IPS DF 19.7 (cell line): ENCODE measurements at regions not wholly inside any gene's neighbourhood (a gene's known extent, or its start where the extent isn't known, plus 50 kb on each side); places are given as distances from the start of the nearest gene placed in this dataset.
"Not testable (repeated sequence)": the region's sequence is repeated elsewhere in the genome, so short reads cannot be mapped to it uniquely, and the experiment has no call there.

Source experiments
- DNase-seq: peaks from one replicate; pipeline ENCODE4 v3.0.0-alpha.2; 2013; ENCODE audit warnings: low read depth, low spot score

DNA sequence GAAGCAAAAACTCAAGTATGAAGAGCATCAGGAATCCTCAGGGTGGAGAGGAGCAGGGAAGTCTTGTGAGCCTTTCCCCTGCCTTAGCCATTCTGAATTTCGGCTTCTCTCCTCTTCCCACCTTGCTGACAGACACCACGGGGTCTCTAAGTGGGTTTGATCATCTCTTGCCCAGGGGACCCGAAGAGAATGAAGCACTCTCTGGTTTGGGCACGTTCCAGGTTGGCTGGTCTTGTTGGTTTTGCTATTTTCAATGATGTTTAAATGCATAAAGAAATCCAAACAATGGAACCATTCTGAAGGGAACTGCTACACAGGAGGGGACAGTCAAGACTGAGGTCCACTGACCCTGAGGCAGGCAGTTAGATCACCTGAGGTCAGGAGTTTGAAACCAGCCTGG, 131.7 kb downstream of the PXDC1 start:
- no peak for DNase-seq

GRCh38 chr6:3619201-3619600, 132.3 kb downstream of the PXDC1 start:
- no peak for DNase-seq

DNA sequence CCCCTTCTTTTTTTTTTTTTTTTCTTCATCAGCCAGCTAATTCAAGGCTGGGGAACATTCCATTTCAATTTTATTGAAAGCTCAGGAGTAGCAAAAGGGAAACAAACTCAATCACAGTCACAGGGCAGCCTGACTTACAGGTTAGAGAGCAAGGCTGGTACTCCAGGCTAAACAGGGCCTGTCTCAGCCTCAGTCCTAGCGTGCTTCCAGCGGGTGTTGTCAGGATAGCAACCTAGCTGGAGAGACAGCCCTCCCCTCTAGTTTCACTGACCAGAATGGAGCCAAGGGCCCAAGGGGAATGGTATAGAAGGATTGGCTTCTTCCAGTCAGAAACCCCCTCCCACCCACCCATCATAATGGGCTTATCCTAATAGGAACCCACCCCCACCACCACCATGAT, 132.9 kb downstream of the PXDC1 start:
- DNase-seq: no peak

DNA sequence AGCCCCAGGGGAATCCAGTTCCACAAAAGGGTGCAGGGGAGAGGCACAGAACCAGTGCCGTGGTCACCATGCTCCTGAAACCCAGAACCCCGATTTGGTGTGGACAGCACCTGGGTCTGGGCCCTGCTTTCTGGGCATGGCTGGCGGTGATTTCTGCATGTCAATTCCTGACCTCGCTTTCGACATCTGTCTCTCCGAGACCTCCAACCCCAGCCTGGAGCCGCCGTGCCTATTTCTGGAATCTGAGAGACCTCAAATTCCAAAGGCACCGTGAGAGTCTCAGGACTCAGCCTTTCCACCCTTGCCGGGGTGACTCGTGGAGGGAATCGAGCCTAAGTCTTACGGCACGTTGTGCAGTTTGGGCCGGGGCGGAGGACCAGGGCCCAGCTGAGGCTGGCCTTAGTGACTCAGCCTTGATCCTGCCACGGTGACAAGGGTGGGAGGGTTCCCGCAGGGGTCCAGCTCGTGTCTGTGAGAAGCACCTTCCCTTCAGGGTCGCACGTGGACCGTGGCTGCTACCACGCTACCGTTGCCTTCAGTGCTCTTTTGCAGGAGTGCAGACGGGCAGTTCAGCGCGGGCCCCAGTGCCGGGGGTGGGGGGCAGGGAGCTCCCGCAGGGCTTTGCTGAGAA, 133.7 kb downstream of the PXDC1 start:
- no peak for DNase-seq

GRCh38 chr6:3617192-3617631, 134.3 kb downstream of the PXDC1 start:
- no peak for DNase-seq

GRCh38 chr6:3616565-3617176, 134.8 kb downstream of the PXDC1 start:
- DNase-seq: no peak

DNA sequence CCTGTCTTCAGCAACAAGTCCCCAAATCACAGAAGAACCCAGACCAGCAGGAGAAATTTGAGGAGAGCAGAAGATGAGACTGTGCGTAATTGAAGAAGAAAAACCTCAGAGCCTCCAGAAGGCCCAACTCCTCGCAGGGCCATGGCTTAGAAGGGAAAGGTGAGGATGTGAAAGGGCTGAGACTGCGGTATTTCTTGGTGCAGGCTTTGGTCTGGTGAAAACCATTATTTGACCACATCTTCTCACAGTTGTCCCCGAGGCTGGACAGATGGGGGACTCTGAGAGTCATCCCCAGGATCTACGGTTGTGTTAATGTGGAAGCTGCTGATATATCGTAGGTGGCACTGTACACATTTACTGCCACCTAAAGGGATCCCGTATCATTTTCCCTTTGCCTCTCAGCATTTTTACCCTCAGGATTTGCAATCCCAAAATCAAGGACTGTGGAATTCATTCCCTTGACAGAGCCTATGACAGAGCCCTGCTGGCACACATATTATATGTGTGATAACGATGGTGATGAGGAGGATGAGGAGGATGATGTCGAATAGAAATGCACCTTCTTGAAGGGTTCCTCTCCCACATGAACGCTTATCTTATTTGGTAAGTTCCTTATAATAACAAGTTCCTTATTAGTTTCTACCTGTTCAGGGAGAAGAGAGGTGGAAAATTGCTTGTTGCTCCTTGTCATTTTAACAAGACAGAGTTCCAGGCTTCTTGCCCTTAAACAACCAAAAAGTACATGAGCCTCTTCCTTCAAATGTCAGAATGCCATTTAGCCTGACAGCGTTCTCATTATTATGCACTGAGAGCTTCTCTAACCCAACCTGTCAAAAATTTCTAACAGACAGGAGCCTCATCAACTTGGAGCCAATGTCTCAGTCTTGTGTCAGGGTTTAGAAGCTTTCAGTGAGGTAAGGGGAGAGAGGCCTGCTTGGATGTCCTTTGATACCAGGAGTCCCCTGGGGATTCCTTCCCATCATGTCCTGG, 135.8 kb downstream of the PXDC1 start:
- no peak for DNase-seq

DNA sequence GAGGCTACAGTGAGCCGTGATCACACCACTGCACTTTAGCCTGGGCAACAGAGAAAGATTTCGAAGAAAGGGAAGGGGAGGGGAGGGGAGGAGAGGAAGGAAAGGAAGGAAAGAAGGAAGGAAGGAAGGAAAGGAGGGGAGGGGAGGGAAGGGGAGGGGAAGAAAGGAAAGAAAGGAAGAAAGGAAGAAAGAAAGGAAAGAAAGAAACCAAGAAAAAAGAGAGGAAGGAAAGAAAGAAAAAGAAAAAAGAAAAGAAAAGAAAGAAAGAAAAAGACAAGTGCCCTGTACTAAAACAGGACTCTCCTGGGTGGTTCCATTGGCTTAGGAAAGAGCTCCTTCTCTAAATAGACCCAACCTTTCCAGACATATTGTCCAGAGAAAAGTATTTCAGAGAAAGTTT, 136.6 kb downstream of the PXDC1 start:
- no peak for DNase-seq

DNA sequence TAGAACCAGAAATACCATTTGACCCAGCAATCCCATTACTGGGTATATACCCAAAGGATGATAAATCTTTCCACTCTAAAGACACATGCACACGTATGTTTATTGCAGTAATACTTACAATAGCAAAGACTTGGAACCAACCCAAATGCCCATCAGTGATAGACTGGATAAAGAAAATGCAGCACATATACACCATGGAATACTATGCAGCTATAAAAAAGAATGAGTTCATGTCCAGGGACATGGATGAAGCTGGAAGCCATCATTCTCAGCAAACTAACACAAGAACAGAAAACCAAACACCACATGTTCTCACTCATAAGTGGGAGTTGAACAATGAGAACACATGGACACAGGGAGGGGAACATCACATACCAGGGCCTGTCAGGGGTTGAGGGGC, 137.9 kb downstream of the PXDC1 start:
- not testable (repeated sequence) for DNase-seq

DNA sequence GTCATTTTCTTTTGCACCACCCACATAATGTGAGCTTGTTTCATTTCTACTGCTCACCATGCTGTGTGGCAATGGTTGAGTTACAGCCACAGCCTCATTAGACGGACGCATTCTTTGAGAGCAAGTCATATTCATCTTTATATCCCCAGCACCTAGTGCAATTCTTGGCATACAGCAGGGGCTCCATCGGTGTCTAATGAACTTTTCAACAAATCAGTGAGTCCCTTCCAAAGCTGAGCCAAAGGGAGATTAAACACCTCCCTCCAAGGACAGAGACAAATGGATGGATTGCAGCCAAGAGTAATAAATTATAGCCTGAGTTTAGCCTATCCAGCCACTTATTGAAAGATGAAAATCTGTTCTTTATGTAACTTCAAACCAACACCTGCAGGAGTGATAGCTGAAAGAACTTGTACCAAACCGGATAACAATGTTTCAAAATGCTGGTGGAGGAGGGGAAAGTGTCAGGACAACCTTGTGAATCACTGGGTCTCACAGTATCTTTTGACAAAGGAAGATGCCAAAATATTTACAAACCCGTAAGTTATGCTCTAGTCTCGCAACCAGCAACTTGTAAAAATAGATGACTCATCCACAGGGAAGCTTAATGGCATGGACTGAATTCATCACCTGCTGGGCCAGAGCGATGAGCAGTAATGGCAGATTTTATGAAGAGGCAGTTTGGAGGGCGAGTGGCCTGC, 139.0 kb downstream of the PXDC1 start:
- no peak for DNase-seq

- no peak for DNase-seq
These were observed 140.6 kb downstream of the PXDC1 start for GRCh38 chr6:3610921-3611320.

DNA sequence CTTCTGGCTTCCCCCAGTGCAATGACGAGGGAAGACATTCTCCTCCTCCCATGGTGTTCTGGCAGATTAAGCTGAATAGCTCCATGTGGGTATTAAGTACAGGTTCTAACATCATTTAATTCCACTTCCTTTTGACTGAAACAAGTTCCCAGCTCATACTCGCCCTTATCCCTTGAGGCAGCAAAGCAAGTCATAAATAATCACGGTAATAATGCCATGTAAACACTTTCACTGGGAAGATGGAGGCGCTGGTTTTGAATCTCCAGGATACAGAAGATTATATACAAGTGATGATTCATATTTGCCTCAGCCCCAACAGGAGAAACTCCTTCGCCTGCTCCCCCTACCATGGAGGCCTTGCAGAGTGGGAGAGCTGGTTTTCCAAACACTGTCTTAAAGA, 141.3 kb downstream of the PXDC1 start:
- DNase-seq: no peak

GRCh38 chr6:3609388-3609787, 142.1 kb downstream of the PXDC1 start:
- DNase-seq: no peak

DNA sequence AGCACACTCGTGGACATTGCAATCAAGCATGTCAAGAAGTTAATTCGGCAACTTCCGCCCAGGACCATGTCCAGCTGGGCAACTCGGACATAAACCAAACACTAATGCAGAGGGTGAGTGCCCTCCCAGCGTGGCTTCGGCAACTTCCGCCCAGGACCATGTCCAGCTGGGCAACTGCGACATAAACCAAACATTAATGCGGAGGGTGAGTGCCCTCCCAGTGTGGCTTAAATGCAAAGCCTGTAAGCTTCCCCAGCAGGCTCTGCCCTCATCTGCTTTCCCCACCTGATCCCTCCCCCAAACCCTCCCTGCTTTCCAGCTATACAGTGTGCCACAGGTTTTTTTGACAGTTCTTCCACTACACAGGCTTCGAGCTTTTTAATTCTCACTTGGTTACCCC, 143.4 kb downstream of the PXDC1 start:
- no peak for DNase-seq

GRCh38 chr6:3607599-3607998, 143.9 kb downstream of the PXDC1 start:
- DNase-seq: no peak

DNA sequence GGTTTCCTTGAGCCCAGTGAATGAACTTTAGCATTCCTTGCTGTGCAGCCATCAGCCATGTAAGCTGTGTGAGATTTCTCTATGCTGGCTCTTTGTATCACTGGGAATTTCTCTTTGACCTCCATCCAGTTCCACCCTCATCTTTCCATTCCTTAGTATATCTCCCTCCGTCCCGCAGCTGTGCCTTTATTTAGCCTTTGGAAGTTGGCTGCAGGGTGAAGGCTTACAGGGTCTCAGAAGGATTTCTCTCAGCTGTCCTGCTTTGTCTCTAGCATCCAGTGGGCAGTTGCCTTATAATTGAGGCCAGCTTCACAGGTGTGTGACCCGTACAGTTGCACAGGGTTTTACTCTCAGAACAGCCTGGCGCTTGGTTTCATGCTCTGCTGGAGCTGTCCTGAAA, 144.3 kb downstream of the PXDC1 start:
- DNase-seq: no peak

- no peak for DNase-seq
These were observed 146.7 kb upstream of the SLC22A23 start for GRCh38 chr6:3603340-3604130.

DNA sequence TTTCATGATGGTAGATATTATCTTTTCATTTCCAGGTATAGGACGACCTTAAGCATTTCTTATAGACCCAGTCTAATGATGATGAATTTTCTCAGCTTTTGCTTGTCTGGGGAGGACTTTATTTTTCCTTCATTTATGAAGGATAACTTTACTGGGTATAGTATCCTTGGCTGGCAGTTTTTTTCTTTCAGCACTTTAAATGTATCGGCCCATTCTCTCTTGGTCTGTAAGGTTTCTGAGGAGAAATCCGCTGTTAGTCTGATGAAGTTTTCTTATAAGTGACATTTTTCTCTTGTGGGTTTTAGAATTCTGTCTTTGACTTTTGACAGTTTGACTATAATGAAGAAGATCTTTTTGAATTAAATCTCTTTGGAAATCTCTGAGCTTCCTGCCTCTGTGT, 144.7 kb upstream of the SLC22A23 start:
- no peak for DNase-seq

DNA sequence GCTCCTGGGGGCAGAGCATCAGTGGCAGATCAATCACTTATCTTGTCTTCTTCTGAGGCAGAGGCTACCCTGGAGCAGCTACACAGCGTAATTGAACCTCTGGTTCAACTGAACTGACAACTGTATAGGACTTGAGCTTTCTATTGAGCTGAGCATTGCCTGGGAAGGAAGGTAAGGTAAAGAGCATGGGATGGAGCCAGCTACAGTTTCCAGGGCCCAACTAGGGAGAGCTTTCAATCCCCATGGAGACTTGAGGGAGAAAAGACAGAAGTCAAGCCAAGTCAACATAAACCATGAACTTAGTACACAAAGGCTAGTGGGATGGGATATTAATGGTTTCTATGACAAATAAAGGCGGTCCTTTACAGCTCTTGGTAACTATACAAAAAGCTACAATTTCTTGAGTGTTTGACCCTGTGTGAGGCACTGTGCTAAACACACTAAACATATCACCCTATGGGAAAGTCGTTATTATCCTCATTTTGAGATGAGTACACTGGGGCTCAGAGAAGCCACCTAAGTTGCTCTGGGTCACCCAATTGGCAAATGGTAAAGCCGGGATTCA, 140.7 kb upstream of the SLC22A23 start:
- no peak for DNase-seq

DNA sequence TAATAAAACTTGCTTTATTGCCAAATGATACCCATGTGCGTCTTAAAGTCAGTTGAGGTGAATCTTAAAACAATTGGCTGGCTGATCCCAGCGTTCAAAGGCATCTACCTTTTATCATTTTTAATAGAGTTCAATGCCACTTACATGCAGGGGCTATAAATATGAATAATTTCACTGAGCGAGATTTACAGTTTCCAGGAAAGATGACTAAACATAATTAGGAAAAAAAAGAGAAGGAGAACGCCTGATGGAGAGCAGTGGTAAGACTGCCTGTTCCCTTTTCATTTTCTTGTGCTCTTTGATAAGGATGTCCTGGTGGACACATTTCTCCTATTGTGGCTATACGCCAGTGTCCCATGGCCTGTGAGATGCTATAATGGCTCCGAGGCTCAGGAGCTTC, 139.9 kb upstream of the SLC22A23 start:
- DNase-seq: no peak

GRCh38 chr6:3594201-3594600, 137.4 kb upstream of the SLC22A23 start:
- DNase-seq: no peak
